GM18511 (cell line): ENCODE measurements at regions not wholly inside any gene's neighbourhood (a gene's known extent, or its start where the extent isn't known, plus 50 kb on each side); places are given as distances from the start of the nearest gene placed in this dataset.
"Not testable (repeated sequence)": the region's sequence is repeated elsewhere in the genome, so short reads cannot be mapped to it uniquely, and the experiment has no call there.

ENCODE experiments used
- ATAC-seq: cut with Tn5 transposase; IDR thresholded peaks from one replicate; pipeline ENCODE4 v1.9.1; 2021; ENCODE audit warnings: mild to moderate bottlenecking, moderate library complexity; ENCODE audit not compliant: unreplicated experiment

DNA sequence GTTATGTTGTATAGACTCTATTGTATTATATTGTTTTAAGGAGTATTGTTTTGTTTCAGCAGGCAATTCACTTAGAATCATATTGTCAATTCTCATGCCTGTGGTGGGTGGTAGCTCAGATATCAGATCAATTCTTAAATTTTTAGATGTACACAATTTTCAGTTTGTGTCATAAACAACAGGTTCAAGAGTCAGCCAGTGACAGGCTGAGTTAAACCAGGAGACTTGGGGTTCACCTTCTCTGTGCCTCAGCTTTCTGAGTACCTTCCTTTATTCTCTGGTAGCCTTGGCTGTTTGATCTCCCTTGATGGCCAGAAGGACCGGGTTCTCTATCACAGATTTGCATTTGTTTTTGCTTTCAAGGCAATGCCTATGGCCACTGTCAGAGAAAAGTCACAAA, 199.9 kb upstream of the KCNMB2 start:
- ATAC-seq: no peak

- no peak for ATAC-seq
Measured at GRCh38 chr3:178340506-178340905, 195.7 kb upstream of the KCNMB2 start.

DNA sequence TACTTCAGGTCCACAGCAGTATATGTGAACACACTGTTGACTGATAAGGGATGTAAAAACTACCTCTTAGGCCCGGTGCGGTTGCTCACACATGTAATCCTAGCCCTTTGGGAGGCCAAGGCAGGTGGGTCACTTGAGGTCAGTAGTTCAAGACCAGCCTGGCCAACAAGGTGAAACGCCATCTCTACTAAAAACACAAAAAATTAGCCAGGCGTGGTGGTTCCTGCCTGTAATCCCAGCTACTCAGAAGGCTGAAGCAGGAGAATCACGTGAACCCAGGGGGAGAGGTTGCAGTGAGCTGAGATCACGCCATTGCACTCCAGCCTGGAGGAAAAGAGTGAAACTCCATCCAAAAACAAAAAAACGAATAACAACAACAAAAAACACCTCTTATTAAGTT, 194.6 kb upstream of the KCNMB2 start:
- no peak for ATAC-seq

- ATAC-seq: no peak
Measured at GRCh38 chr3:178342111-178342510, 194.1 kb upstream of the KCNMB2 start.

DNA sequence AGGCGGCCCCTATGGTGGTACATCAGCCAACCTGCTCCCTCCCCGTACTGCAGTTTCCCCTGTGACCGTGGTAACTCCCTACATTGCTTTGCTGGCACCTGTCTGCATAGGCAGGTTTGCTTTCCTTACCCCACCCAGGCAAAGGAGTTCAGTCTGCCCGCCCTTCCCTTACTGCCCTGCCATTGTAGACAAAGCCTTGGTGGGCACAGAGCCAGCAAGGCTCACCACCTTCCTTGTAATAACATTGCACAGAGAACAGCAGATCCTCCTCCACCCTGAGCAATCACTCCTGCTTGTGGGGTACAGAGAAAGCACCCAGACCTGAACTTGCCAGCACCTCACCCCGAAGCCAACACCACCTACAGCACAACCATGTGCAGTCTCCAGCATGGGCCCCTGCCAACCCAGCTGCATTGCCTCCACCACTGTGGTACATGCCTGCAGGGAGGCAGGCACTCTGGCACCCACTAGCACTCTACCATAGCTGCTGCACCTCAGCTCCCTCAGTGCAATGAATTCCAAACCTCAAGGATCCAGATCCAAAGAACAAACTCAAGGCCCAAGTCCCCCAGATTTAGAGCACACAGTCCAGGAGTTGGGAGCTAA, 192.7 kb upstream of the KCNMB2 start:
- ATAC-seq: no peak

- ATAC-seq: no peak
Measured at GRCh38 chr3:178345944-178346343, 190.3 kb upstream of the KCNMB2 start.

GRCh38 chr3:178348561-178349217, 187.5 kb upstream of the KCNMB2 start:
- not testable (repeated sequence) for ATAC-seq

GRCh38 chr3:178349218-178349596, 187.0 kb upstream of the KCNMB2 start:
- not testable (repeated sequence) for ATAC-seq

DNA sequence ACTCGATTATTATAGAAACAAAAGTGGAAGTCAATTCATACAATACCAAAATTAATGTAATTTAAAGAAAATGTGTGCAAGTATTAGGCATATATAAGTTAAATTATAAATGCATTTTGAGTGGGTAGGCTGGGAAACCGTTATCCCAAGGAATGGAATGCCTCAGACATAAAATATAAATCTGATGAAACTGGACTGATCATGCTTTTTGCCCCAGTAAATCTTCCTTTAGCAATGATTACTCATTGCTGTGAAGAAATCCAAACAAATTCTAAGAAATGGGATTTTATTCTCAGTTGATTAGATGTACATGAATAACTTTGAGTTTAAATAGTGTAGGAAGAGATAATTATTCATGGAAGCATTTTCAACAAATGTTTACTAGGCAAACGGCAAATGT, 185.5 kb upstream of the KCNMB2 start:
- ATAC-seq: no peak

DNA sequence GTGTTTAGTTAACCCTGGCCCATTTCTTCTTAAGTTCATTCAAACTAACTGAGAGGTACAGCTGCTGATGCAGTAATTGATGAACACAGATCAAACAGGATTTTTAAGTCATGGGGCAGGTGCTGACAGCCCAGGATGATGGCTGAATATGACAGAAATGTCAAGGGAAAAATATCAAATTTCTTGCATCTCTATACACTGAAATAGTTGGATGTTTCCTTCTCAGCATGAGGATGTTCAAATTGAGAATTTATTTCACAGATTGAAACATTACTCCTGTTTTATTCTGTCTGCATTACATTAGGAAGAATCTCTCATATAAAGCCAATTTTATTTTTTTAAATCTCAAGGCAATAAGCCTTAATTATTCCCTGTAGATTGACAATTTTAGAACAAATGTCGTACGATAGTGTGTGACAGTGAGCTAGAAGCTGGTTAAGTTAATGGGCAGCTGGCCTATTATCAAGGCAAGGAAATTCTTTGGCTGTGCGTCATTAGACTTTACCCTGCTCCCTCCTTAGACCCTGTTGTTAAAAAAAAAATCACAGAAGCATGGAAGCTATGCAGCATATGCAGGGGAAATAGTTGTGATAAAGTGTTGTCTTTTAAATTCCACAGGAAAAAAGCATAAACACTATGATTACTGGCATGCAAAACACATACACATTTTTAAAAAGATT, 183.8 kb upstream of the KCNMB2 start:
- ATAC-seq: no peak

- ATAC-seq: no peak
Measured at GRCh38 chr3:178353006-178353694, 183.1 kb upstream of the KCNMB2 start.

DNA sequence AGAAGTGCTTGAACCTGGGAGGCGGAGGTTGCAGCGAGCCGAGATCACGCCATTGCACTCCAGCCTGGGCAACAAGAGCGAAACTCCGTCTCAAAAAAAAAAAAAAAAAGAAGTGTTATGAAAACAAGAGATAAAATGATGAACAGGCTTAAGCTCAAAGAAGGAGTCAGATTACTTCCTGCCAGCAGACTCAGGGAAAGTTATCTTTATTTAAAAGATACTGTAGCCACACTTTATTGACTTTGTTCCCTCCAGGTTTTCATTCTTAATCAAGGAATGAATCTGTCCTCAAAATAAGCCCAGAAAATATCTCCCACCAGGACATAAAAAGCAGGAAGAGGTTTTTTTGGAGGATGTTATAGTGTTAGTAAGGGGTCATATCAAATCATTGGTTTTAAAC, 176.5 kb upstream of the KCNMB2 start:
- ATAC-seq: no peak

DNA sequence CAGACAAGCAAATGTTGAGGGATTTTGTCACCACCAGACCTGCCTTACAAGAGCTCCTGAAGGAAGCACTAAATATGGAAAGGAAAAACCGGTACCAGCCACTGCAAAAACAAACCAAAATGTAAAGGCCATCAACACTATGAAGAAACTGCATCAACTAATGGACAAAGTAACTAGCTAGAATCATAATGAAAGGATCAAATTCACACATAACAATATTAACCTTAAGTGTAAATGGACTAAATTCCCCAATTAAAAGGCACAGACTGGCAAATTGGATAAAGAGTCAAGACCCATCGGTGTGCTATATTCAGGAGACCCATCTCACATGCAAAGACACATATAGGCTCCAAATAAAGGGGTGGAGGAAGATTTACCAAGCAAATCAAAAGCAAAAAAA, 173.2 kb upstream of the KCNMB2 start:
- ATAC-seq: not testable (repeated sequence)

DNA sequence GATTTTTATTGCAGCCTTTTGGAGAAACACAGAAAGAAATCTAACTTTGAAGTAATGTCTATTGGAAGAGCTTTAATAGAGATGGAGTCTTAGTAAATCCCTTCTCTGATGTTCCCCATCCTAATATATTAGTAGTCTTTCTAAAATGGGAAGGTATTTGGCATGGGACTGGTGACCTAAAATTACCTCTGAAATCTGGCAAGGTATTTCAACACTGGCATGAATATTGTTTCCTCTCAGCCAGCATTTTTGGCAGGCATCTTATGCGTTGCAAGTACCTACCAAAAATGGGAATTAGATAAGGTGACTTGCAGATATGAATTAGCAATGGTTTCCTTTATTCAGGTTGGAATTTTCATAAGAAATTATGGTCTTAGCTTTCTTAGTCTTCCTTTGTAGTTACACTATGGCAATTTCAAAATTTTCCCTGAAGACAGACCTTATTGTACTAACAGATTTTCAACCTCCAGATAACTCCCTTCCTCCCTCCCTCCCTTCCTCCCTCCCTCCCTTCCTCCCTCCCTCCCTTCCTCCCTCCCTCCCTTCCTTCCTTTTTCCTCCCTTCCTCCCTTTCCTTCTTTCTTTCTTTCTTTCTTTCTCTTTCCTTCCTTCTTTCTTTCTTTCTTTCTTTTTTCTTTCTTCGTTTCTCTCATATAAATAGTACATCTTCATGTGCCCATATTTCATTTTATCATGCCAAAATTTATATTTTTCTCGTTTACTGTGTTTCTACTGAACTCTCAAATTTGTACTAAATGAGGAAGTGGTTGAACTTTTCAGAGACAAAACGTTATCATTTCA, 168.2 kb upstream of the KCNMB2 start:
- ATAC-seq: no peak

GRCh38 chr3:178369006-178369405, 167.2 kb upstream of the KCNMB2 start:
- ATAC-seq: no peak

GRCh38 chr3:178369811-178370210, 166.4 kb upstream of the KCNMB2 start:
- ATAC-seq: no peak

GRCh38 chr3:178370387-178370786, 165.8 kb upstream of the KCNMB2 start:
- no peak for ATAC-seq

DNA sequence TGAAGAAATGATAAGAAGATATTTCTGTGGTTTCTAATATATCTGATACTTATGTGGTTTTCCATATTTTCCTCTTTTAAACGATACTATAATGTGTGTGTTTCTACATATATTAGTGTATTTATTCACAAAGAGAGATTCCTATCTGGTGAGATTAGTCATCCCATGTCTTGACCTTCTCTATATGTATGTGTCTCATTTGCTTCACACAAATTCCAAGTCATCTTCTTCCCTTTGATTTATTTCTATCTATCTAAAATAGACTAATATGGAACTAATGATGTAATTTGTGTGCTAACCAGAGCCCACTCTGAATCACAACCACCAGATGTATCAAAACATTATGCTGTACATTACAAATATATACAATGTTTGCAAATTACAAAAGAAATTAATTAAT, 154.7 kb upstream of the KCNMB2 start:
- no peak for ATAC-seq

- no peak for ATAC-seq
Measured at GRCh38 chr3:178381971-178382448, 154.2 kb upstream of the KCNMB2 start.

DNA sequence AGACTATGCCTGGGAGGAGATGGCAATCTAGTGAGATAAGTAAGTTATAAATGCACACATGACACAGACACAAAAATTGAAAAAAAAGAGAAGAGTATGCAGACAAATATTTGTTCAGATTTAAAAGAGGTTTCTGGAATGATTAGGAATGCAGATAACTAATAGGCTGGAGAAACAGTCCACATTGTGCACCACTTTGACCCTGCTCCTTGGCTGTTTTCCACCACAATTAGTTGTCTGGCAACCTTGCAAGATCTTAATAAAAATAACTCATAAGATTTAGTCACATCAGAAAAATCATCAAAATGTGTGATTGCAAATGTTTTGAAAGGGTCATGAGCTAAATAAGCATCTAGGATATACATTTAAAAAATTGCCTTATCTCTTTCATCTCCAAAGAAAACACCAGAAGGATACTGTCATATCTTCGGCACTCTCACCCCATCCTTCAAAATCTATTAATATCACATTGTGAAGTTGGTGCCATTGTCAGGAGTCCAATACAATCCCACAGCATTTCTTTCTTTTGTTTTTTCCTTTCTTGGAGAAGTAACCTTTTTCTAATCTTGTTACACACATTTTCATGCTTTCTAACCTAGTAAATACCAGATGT, 153.7 kb upstream of the KCNMB2 start:
- no peak for ATAC-seq
